Dendritic cell treated with granulocyte-macrophage colony-stimulating factor and Interleukin-4, amounts not matched to agents 40 ng/mL and 50 ng/mL, for 4 days (primary cell): ENCODE measurements at regions not wholly inside any gene's neighbourhood (a gene's known extent, or its start where the extent isn't known, plus 50 kb on each side); places are given as distances from the start of the nearest gene placed in this dataset.

Source experiments
- H3K27ac Mint-ChIP-seq: one replicate; pipeline ENCODE4 v1.8.0; 2022; ENCODE audit warnings: mild to moderate bottlenecking, mixed read lengths
- H3K27me3 Mint-ChIP-seq: one replicate; pipeline ENCODE4 v1.8.0; 2022; ENCODE audit warnings: mild to moderate bottlenecking, mixed read lengths
- H3K36me3 Mint-ChIP-seq: one replicate; pipeline ENCODE4 v1.8.0; 2022; ENCODE audit warnings: low read depth, mixed read lengths
- H3K4me1 Mint-ChIP-seq: one replicate; pipeline ENCODE4 v1.8.0; 2022; ENCODE audit warnings: low read depth, mixed read lengths
- H3K4me3 Mint-ChIP-seq: one replicate; pipeline ENCODE4 v1.8.0; 2022; ENCODE audit warnings: mild to moderate bottlenecking, moderate library complexity, mixed read lengths
- H3K9me3 Mint-ChIP-seq: one replicate; pipeline ENCODE4 v1.8.0; 2022; ENCODE audit warnings: mixed read lengths
- intact Hi-C: fragments of 100-400 bp; cut with micrococcal nuclease; formaldehyde crosslinking; loops from one replicate; pipeline ENCODE4 v1.15.0; 2022

GRCh38 chr11:121829159-121829643 is 286.8 kb downstream of the BLID start:
- Mint-ChIP-seq H3K9me3 (peaks cover 18% of the 10 kb centered on the region), H3K4me3 (no peak overlapping the region), H3K4me1 (no peaks in the 10 kb centered on the region), H3K27ac (no peak overlapping the region), H3K36me3 (no peaks in the 10 kb centered on the region), H3K27me3 (peaks cover 4% of the 10 kb centered on the region)
- intact Hi-C loops = no loop called here

GRCh38 chr11:121814962-121815361 is 301.1 kb downstream of the BLID start:
- H3K4me1 Mint-ChIP-seq = no peaks in the 10 kb centered on the region
- intact Hi-C loops = no loop called here

GRCh38 chr11:121814296-121814695 is 301.7 kb downstream of the BLID start:
- peaks cover 23% of the 10 kb centered on the region for H3K9me3 Mint-ChIP-seq
- H3K4me3 Mint-ChIP-seq = no peak overlapping the region
- no peak overlapping the region for H3K27ac Mint-ChIP-seq
- H3K27me3 Mint-ChIP-seq = no peaks in the 10 kb centered on the region
- no peaks in the 10 kb centered on the region for H3K4me1 Mint-ChIP-seq
- intact Hi-C loops = no loop called here
- H3K36me3 Mint-ChIP-seq = no peaks in the 10 kb centered on the region

More at GRCh38 chr11:121814962-121815361, 301.1 kb downstream of the BLID start:
- Mint-ChIP-seq H3K9me3 (peaks cover 23% of the 10 kb centered on the region), H3K27ac (no peak overlapping the region), H3K27me3 (no peaks in the 10 kb centered on the region), H3K4me3 (no peak overlapping the region), H3K36me3 (no peaks in the 10 kb centered on the region)

DNA sequence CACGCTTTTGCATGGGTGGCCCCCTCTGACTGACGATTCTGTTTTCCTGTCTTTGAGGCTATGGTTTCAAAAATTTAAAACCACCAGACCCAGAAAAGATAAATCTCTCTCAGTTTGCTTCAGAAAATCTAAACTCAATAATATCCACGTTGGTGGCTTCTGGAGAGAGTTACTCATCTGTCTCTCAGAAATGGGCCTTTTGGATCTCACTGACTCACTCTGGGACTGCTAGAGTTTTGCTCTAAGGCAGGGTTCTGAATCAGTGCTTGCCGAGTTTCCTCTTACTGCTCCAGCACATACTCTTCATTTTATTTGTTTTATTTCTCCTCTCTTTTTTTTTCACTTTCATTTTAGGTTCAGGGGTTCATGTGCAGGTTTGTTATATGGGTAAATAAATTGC is 305.7 kb downstream of the BLID start:
- no peaks in the 10 kb centered on the region for H3K27me3 Mint-ChIP-seq
- H3K36me3 Mint-ChIP-seq = no peaks in the 10 kb centered on the region
- intact Hi-C loops = no loop called here
- H3K27ac Mint-ChIP-seq = no peak overlapping the region
- H3K4me1 Mint-ChIP-seq = no peaks in the 10 kb centered on the region
- peaks cover 23% of the 10 kb centered on the region for H3K9me3 Mint-ChIP-seq
- H3K4me3 Mint-ChIP-seq = no peak overlapping the region

GRCh38 chr11:121808096-121808495 is 307.9 kb downstream of the BLID start:
- Mint-ChIP-seq H3K9me3 (peaks cover 20% of the 10 kb centered on the region), H3K27ac (no peak overlapping the region), H3K4me1 (no peaks in the 10 kb centered on the region), H3K4me3 (no peak overlapping the region), H3K36me3 (no peaks in the 10 kb centered on the region), H3K27me3 (no peaks in the 10 kb centered on the region)
- intact Hi-C loops = no loop called here

DNA sequence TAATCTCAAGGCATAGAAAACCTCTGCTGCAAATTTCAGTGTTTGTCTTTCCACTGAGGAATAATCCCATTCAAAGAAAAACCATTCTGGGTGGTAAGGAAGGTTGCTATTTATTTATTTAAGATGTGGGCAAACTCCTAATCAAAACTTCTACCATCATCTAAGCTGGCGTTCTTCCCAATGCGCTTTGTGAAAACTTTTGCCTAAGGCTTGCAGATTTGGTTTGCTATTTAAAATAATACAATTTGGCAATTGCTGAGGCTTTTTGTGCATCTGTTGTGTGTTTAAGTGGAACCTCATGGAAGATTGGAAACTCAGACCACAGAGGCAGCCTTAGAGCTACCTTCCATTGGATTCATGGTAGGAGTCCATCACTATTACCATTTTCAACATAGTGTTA is 309.0 kb downstream of the BLID start:
- H3K4me3 Mint-ChIP-seq = no peak overlapping the region
- H3K27me3 Mint-ChIP-seq = no peaks in the 10 kb centered on the region
- H3K27ac Mint-ChIP-seq = no peak overlapping the region

GRCh38 chr11:121802542-121802941 is 313.5 kb downstream of the BLID start:
- H3K27me3 Mint-ChIP-seq = no peaks in the 10 kb centered on the region
- no peak overlapping the region for H3K4me3 Mint-ChIP-seq
- peaks cover 7% of the 10 kb centered on the region for H3K9me3 Mint-ChIP-seq
- intact Hi-C loops = no loop called here
- H3K36me3 Mint-ChIP-seq = no peaks in the 10 kb centered on the region
- no peak overlapping the region for H3K27ac Mint-ChIP-seq
- no peaks in the 10 kb centered on the region for H3K4me1 Mint-ChIP-seq

More for the DNA sequence above, 309.0 kb downstream of the BLID start:
- Mint-ChIP-seq H3K36me3 (no peaks in the 10 kb centered on the region), H3K4me1 (no peaks in the 10 kb centered on the region), H3K9me3 (peaks cover 9% of the 10 kb centered on the region)
- intact Hi-C loops = no loop called here

- Mint-ChIP-seq H3K36me3 (no peaks in the 10 kb centered on the region), H3K27me3 (no peaks in the 10 kb centered on the region), H3K4me1 (no peaks in the 10 kb centered on the region), H3K4me3 (no peak overlapping the region), H3K9me3 (peaks cover 7% of the 10 kb centered on the region), H3K27ac (no peak overlapping the region)
- intact Hi-C loops = no loop called here
Observed at GRCh38 chr11:121801781-121802180, 314.2 kb downstream of the BLID start.

GRCh38 chr11:121801394-121801748 is 314.6 kb downstream of the BLID start:
- H3K9me3 Mint-ChIP-seq = peaks cover 7% of the 10 kb centered on the region
- H3K36me3 Mint-ChIP-seq = no peaks in the 10 kb centered on the region
- intact Hi-C loops = no loop called here
- no peaks in the 10 kb centered on the region for H3K27me3 Mint-ChIP-seq
- no peak overlapping the region for H3K4me3 Mint-ChIP-seq
- H3K27ac Mint-ChIP-seq = no peak overlapping the region
- H3K4me1 Mint-ChIP-seq = no peaks in the 10 kb centered on the region

DNA sequence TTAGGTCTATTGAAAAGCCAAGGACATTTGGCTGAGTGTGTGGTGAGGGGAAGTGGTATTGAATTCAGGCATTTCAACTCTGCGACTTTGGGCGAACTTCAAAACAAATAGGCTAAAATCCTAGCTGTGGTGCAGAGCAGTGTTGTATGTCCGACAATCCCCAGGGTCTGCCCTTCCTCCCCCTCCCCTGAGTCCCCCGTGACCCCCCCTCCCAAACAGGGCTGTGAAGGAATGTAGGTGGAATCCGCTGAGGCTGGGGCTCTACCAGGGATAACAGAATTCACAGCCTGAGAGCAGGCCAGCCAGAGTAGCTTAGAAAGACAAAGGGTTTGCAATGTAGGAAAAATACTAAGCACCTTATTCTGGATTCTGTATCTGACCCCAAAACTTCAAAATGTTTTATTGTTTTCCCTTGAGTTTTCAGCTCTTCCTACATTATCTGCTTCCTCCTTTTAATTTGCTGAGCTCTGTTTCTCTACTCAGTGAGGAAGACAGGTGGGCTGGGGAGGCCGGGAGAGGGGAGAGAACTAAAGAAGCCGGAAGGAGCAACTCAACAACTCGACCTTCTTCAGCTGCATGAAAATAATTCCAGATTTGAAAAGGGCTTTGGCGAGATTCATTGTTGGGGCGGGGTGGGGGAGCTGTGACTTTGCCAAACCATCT is 315.2 kb downstream of the BLID start:
- Mint-ChIP-seq H3K4me1 (no peaks in the 10 kb centered on the region), H3K4me3 (no peak overlapping the region), H3K27ac (no peak overlapping the region), H3K36me3 (no peaks in the 10 kb centered on the region), H3K9me3 (peaks cover 7% of the 10 kb centered on the region), H3K27me3 (no peaks in the 10 kb centered on the region)
- intact Hi-C loops = no loop called here

- H3K4me1 Mint-ChIP-seq = no peaks in the 10 kb centered on the region
- intact Hi-C loops = no loop called here
- H3K9me3 Mint-ChIP-seq = peaks cover 7% of the 10 kb centered on the region
- H3K4me3 Mint-ChIP-seq = no peak overlapping the region
- no peaks in the 10 kb centered on the region for H3K27me3 Mint-ChIP-seq
- no peak overlapping the region for H3K27ac Mint-ChIP-seq
- H3K36me3 Mint-ChIP-seq = no peaks in the 10 kb centered on the region
Observed at GRCh38 chr11:121800240-121800639, 315.8 kb downstream of the BLID start.

- no peak overlapping the region for H3K27ac Mint-ChIP-seq
- no peaks in the 10 kb centered on the region for H3K4me1 Mint-ChIP-seq
- intact Hi-C loops = no loop called here
- no peaks in the 10 kb centered on the region for H3K27me3 Mint-ChIP-seq
- H3K9me3 Mint-ChIP-seq = peaks cover 7% of the 10 kb centered on the region
- H3K36me3 Mint-ChIP-seq = no peaks in the 10 kb centered on the region
- no peak overlapping the region for H3K4me3 Mint-ChIP-seq
Observed at GRCh38 chr11:121797496-121797895, 318.5 kb downstream of the BLID start.

DNA sequence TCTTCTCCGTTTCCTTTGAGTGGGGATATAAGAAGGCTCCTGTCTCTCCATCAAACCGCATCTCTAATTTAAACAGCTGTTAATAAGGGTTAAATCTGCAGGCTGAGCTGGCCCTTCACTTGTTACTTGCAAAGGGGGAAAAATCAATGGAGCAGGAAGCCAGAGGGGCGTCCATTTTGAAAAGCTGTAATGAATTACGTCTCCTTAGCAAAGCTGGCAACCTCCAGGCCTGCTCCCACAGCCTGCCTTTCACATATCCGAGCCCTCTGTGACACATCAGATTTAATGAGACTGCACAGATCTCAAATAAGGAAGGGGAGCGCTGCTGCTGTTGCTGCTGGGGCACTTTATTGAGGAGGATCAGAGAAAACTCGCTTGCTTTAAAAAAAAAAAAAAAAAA is 320.8 kb downstream of the BLID start:
- H3K4me3 Mint-ChIP-seq = no peak overlapping the region
- no peaks in the 10 kb centered on the region for H3K4me1 Mint-ChIP-seq
- no peaks in the 10 kb centered on the region for H3K36me3 Mint-ChIP-seq
- peaks cover 7% of the 10 kb centered on the region for H3K9me3 Mint-ChIP-seq
- H3K27me3 Mint-ChIP-seq = peaks cover 4% of the 10 kb centered on the region
- intact Hi-C loops = no loop called here
- no peak overlapping the region for H3K27ac Mint-ChIP-seq

DNA sequence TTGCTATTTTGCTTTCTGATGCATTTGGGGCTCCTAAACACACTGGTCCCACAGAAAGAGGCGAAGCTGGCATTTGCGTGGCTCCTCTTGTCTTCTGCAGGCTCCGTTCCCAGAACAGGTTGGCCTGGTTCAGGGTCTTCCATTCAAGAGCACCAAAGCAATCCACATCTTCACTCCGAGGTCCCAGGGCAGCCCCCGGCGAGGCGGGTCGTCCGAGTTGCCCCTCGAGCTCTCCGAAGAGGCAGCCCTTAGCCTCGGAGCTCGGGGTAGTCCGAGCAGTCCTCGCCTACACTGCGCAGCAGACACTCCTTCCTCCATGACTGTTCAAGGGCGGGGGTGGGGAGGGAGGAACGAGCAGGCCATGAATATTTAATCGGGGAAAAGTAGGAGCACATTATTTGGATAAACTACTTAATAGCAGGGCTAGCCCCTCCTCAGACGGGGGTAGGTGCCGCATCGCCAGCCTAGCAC is 321.3 kb downstream of the BLID start:
- H3K27me3 Mint-ChIP-seq = peaks cover 4% of the 10 kb centered on the region
- intact Hi-C loops = no loop called here
- H3K27ac Mint-ChIP-seq = no peak overlapping the region
- no peaks in the 10 kb centered on the region for H3K36me3 Mint-ChIP-seq
- H3K9me3 Mint-ChIP-seq = peaks cover 7% of the 10 kb centered on the region
- no peak overlapping the region for H3K4me3 Mint-ChIP-seq
- no peaks in the 10 kb centered on the region for H3K4me1 Mint-ChIP-seq

- H3K4me1 Mint-ChIP-seq = no peaks in the 10 kb centered on the region
- no peaks in the 10 kb centered on the region for H3K36me3 Mint-ChIP-seq
- no peak overlapping the region for H3K27ac Mint-ChIP-seq
- intact Hi-C loops = no loop called here
- peaks cover 4% of the 10 kb centered on the region for H3K27me3 Mint-ChIP-seq
- H3K4me3 Mint-ChIP-seq = no peak overlapping the region
- H3K9me3 Mint-ChIP-seq = peaks cover 7% of the 10 kb centered on the region
Observed at GRCh38 chr11:121793916-121794315, 322.1 kb downstream of the BLID start.
